ENCODE measurements at regions not wholly inside any gene's neighbourhood (a gene's known extent, or its start where the extent isn't known, plus 50 kb on each side); places are given as distances from the start of the nearest gene placed in this dataset.
A peak's percentile ranks its signal among the peaks of the same experiment; 100 is the strongest.

DNA sequence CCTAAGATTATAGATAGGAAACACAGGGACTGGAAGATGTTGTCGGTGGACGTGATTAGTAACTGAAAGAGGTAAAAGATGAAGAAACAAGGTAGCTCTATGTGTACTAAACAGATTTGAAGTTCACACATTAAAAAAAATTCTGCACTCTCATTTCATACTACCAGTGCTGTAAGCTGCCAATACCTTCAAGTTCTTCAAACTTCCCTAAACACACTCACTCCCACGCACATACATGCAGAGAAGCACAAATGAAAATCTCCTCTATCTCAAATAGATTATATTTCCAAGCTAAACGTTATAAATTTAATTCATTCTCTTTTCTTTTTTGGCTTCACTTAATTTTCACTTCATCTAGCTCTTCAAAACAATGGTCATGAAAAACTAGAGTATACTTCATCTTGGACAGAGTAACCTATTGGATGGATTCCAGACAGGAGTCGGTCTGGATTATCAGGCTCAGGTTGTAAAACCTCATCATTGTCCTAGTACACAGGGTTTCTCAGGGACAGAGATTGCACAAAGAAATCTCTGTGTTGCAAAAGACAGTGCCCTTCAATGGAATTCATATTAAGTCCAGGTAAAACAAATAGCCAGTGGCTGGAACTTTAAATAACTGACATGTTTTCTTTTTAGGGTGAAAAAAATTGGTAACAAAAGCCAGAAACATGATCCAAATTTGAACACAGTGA, 408.1 kb upstream of the ZNF385D start:
- ATAC-seq (no peak), DNase-seq (no peak)
- intact Hi-C loops (cut with micrococcal nuclease) = no loop called here

GRCh38 chr3:22161315-22161714, 410.3 kb upstream of the ZNF385D start:
- intact Hi-C loops (cut with micrococcal nuclease) = no loop called here
- DNase-seq (no peak), ATAC-seq (no peak)

GRCh38 chr3:22170370-22170769, 419.4 kb upstream of the ZNF385D start:
- ATAC-seq (no peak), DNase-seq (no peak)
- intact Hi-C loops (cut with micrococcal nuclease) = loop anchor here (10.0 kb wide), 1 partner anchor 784 kb away; no protein-coding TSS in a partner anchor

DNA sequence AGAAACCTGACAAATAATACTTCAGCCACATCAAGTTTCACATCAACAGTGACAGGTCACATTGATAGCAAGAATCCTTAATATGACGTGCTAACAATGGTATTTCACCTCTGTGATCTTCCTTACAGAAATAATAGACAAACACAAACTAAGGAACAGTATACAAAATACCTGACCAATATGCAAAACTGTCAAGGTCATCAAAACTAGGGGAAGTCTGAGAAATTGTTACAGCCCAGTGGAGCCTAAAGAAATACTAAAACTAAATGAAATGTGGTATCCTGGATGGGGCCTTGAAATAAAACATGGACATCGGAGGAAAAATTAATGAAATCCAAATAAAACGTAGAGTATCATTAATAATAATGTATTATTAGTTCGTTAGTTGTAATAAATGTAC, 422.0 kb upstream of the ZNF385D start:
- intact Hi-C loops (cut with micrococcal nuclease) = loop anchor here (10.0 kb wide), 1 partner anchor 782 kb away; no protein-coding TSS in a partner anchor
- ATAC-seq = no peak
- no peak for DNase-seq

GRCh38 chr3:22175947-22176346, 424.9 kb upstream of the ZNF385D start:
- no peak for DNase-seq
- no peak for ATAC-seq
- intact Hi-C loops (cut with micrococcal nuclease) = loop anchor here (10.0 kb wide), 1 partner anchor 779 kb away; no protein-coding TSS in a partner anchor

DNA sequence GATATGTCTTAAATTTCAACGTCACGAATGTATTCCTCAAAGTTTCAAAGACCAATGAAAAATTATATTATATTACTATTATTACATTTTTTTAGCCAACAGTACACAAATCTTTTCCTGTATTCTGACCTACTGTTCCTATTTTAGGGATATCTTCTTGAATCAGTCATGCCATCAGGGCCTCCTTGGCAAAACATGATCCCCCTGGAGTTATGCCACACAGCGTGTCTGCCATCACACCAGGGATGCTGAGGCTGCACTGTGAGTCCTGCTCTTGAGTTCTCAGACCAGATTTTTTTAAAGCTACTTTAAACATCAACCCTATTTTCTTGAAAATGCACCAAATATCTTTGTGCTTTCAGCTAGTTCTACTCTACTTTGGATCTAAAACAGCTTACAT, 425.9 kb upstream of the ZNF385D start:
- intact Hi-C loops (cut with micrococcal nuclease) = loop anchor here (10.0 kb wide), 1 partner anchor 778 kb away; no protein-coding TSS in a partner anchor
- DNase-seq (no peak), ATAC-seq (no peak)

- intact Hi-C loops (cut with micrococcal nuclease) = no loop called here
- ATAC-seq (no peak), DNase-seq (no peak)
Observed at GRCh38 chr3:22189616-22190015, 438.6 kb upstream of the ZNF385D start.

GRCh38 chr3:22199095-22199494, 448.1 kb upstream of the ZNF385D start:
- ATAC-seq (no peak), DNase-seq (no peak)
- intact Hi-C loops (cut with micrococcal nuclease) = no loop called here

- no peak for ATAC-seq
- no peak for DNase-seq
- intact Hi-C loops (cut with micrococcal nuclease) = no loop called here
Observed at GRCh38 chr3:22208844-22209243, 457.8 kb upstream of the ZNF385D start.

GRCh38 chr3:22209578-22209977, 458.6 kb upstream of the ZNF385D start:
- ATAC-seq = no peak
- no peak for DNase-seq
- intact Hi-C loops (cut with micrococcal nuclease) = no loop called here

GRCh38 chr3:22210693-22211092, 459.7 kb upstream of the ZNF385D start:
- no peak for ATAC-seq
- intact Hi-C loops (cut with micrococcal nuclease) = no loop called here
- no peak for DNase-seq

GRCh38 chr3:22216601-22217000, 465.6 kb upstream of the ZNF385D start:
- intact Hi-C loops (cut with micrococcal nuclease) = no loop called here
- DNase-seq = no peak
- no peak for ATAC-seq

GRCh38 chr3:22225161-22225560, 474.2 kb upstream of the ZNF385D start:
- intact Hi-C loops (cut with micrococcal nuclease) = no loop called here
- DNase-seq = no peak
- no peak for ATAC-seq

DNA sequence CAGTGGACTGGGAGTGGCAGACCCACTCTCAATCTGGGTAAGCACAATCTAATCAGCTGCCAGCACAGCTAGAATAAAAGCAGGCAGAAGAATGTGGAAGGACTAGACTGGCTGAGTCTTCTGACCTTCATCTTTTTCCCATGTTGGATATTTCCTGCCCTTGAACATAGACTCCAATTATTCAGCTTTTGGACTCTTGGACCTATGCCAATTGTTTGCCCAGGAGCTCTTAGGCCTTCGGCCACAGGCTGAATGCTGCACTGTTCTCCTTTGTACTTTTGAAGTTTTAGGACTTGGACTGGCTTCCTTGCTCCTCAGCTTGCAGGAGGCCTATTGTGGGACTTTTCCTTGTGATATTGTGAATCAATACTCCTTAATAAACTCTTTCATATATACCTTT, 477.7 kb upstream of the ZNF385D start:
- DNase-seq (no peak), ATAC-seq (no peak)
- intact Hi-C loops (cut with micrococcal nuclease) = no loop called here

DNA sequence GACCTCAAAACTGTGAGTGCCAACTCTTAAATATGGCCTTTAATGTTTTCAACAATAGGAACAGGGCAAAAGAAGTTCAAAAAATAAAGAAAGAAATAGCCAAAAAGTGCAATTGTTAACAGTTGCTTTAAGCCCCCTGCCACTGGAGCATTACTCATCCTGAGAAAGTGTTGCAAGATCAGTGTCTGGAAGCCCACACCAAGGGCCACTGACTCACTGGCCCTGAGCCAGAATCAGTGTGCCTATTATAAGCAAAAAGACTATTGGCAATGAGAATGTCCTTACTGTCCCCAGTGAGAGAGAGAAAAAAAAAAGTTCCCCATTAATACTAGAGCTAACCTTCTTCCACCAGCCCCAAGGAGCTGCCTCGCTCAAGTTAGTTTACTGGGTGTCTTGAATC, 480.1 kb upstream of the ZNF385D start:
- ATAC-seq (no peak), DNase-seq (no peak)
- intact Hi-C loops (cut with micrococcal nuclease) = no loop called here

DNA sequence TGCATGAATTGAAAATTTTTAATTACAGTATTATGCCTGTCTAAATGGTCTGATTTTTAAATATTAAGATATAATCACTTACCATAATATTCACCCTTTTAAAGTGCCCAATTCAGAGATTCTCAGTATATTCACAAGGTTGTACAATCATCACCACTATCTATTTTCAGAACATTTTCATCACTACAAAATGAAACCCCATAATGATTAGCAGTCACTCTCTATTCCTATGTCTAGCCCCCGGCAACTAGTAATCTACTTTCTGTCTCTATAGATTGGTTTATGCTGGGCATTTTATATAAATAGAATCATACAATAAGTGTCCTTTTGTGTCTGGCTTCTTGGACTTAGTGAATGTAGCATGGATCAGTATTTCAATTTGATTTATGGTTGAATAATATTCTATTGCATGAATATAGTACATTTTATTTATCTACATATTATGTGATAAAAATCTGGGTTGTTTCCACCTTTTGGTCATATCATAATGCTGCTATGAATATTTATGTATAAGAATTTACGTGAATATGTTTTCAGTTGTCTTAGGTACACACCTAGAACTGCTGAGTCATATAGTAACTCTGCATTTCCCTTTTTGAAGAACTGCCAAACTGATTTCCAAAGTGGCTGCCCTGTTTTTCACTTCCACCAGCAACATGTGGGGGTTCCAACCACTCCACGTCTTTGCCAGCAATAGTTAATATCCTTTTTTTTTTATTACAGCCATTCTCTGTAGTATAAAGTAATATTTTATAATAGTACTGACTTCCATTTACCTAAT, 485.7 kb upstream of the ZNF385D start:
- intact Hi-C loops (cut with micrococcal nuclease) = no loop called here
- no peak for DNase-seq
- no peak for ATAC-seq

DNA sequence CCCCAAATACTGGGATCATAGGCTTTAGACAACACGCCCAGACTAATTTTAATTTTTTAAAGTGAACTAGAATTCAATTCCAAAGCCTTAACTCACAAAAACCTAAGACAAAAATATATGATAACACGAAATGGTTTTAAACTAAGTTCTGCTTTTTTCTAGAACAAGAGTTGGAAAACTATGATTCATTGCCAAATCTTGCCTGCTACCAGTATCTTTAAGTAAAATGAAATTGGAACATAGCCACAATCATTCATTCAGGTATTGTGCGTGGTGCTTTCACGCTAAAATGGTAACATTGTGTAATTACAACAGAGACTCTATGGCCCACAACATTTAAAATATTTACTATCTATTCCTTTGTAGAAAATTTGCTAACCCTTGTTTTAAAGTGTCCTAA, 488.0 kb upstream of the ZNF385D start:
- intact Hi-C loops (cut with micrococcal nuclease) = no loop called here
- DNase-seq (no peak), ATAC-seq (no peak)

DNA sequence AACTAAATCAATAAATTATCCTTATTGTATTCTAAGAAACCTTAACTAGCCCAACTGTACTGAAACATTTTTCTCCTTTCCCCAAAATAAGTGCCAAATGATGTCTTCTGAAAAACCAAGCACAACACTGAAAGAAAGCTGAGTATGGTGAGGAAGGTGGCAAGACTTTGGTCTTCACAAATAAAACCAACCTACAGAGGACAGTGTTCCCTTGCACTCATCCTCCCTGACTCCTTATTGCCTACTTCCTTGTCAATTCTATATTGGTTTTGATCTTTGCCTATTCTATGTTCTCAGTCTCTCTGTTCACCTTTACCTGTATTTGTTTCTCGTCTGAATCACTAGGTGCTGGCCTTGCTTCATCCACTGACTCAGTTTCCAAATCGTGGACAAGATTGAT, 490.1 kb upstream of the ZNF385D start:
- ATAC-seq = no peak
- DNase-seq = no peak
- intact Hi-C loops (cut with micrococcal nuclease) = no loop called here

DNA sequence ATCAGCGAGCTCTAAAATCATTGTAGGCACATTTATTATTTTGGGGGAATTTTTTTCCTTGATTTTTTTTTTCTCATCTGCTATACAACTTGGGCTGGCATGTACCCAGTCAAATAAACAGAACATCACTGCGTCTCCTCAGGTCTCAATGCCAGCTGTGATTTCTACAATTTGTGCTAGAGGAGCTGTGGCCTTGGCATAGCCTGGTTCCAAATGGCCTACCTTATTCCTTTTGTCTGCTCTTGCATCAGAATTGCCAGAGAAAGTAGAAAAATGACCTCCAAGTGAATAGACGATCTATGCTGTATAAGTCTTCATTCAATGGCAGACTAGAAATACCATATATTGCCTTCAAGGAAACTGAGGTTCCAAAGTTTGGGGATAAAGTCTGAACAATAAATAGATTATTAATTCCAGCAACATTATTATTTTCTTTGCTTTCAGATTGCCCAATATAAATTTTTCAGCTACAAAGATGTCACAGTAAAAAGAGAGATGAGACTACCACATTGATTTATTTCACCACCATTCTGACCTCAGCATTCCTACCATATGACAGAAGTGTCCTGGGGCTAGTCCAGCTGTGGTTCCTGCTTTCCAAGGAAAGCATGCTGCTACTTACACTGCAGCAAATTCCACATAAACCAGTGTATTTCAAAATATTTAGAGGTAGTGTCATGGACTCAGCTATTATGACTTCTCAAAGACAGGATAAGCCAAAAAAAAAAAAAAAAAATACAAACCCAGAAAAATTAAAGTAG, 493.9 kb upstream of the ZNF385D start:
- ATAC-seq = peak; percentile 78
- DNase-seq = peak; percentile 36
- intact Hi-C loops (cut with micrococcal nuclease) = no loop called here
